GM21825 (cell line): ENCODE measurements at regions not wholly inside any gene's neighbourhood (a gene's known extent, or its start where the extent isn't known, plus 50 kb on each side); places are given as distances from the start of the nearest gene placed in this dataset.

ENCODE experiments used
- ATAC-seq: cut with Tn5 transposase; IDR thresholded peaks from one replicate; pipeline ENCODE4 v1.9.1; 2021; ENCODE audit warnings: mild to moderate bottlenecking, moderate library complexity; ENCODE audit not compliant: unreplicated experiment

GRCh38 chr17:77853191-77853977 lies 105.1 kb upstream of the TNRC6C start:
- no peak for ATAC-seq

DNA sequence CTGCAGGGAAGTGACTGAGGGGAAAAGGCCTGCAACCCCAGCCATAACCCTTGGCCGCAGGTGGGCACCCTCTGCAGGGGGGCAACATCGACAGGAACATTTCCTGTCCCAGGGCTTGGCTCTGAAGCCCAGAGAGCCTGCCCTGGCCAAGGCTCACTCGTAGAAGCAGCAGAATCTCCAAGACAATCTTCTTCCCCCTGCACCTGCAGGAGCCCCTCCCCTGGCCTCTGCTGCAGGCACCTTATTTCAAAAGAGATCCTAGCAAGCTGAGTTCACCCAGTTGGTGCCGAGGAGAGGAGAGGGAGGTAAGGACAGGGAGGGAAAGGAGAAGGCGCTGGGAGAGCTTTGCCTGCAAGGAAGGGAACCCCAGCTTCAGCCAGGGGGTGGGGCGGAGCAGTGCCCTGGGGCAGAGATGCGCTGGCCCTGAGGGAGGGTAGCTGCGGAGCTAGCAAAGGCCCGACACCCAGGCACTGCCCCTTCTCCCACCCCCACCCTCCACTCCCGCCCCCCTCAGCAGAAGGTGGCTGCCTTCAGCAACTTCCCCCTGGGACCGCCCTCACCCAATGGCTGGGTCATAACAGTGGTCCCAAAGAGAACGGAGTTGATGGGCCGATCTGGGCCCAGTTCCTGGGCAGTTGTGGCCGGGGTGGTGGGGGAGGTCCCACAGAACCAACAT lies 104.3 kb upstream of the TNRC6C start:
- no peak for ATAC-seq

- no peak for ATAC-seq
These were observed 103.5 kb upstream of the TNRC6C start for GRCh38 chr17:77854759-77855745.

GRCh38 chr17:77856551-77857305 lies 101.8 kb upstream of the TNRC6C start:
- no peak for ATAC-seq

- ATAC-seq: no peak
These were observed 101.3 kb upstream of the TNRC6C start for GRCh38 chr17:77857306-77857555.

DNA sequence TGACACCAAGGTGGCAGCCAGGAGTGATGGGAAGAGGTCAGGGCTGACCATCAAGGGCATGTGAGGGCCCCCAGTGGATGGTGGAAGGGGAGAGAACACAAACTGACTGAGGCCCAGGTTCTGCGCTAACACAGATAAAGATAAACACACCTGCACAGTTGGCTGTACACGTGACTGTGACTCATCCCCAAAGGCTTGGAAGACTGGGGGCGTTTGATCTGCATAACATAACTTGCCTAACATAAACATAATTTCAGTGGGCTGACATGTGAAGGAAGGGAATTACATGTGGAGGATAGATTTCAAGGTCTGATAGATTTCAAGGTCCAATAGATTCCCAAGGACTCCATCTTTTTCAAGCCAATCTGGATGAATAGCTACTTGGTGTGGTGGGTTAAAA lies 100.9 kb upstream of the TNRC6C start:
- no peak for ATAC-seq

- ATAC-seq: no peak
These were observed 100.0 kb upstream of the TNRC6C start for GRCh38 chr17:77858291-77859034.

GRCh38 chr17:77859035-77859810 lies 99.3 kb upstream of the TNRC6C start:
- ATAC-seq: no peak

DNA sequence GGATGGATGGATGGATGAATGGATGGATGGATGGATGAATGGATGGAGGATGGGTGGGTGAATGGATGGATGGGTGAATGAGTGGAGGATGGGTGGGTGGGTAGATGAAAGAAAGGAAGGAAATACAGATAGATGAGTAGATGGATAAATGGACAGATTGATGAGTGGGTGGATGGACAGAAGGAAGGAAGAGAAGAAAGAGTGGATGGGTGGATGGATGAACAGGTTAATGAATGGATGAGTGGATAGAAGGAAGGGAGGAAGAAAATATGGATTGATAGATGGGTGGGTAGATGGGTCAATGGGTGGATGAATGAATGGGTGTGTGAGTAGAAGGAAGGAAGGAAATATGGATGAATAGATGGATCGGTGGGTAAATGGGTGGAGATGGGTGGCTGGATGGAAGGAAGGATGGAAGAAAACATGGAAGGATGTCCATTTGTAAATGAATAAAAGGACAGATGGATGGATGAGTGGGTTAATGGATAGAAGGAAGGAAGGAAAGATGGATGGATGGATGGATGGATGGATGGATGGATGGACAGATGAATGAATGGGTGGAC lies 97.3 kb upstream of the TNRC6C start:
- ATAC-seq: no peak

DNA sequence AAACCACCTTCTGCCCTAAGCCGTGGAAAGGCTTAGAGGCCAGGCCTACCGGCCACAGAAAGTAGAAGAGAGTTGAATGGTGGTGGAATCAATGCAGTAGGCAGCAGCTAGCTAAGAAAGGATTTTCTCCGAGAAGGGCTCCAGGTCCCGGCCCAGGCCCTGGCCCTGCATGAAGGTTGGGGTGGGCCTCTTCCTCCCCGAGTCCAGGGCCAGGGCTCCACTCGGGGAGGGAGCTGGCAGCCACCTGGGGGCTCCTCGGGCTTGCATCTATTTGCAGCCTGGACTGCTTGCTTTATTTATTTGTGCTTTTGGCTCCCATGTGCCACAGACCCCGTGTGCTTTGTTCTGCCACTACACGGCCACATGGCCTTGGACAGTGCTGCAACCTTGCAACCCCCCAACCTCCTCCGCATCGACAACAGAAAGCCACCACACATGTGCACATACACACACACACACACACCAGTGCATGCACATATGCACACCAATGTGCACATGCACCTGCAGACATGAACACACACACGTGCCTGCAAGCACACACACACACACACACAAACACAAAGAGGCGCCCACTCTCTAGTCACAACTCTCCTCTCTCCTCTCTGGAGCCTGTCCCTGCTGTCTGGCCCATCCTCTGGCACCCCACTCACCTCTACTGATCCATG lies 96.4 kb upstream of the TNRC6C start:
- ATAC-seq: no peak

- no peak for ATAC-seq
These were observed 95.4 kb upstream of the TNRC6C start for GRCh38 chr17:77862890-77863813.

DNA sequence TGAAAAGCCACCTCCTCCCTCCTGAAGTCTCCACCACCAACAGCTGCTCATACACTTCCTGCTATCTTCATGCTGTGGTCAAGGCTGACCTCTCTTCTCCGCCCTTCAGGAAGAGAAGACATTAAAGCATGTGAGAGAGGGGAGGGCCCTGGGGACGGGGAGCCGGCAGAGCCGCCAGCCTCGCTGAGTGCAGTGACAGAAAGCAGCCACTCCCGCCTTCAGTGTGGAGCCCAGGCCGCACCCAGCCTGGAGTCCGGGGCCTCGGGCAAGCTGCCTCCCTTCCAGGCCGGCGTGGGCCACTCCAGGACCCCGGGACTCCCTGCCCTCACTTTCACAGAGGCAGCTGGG lies 94.7 kb upstream of the TNRC6C start:
- no peak for ATAC-seq

DNA sequence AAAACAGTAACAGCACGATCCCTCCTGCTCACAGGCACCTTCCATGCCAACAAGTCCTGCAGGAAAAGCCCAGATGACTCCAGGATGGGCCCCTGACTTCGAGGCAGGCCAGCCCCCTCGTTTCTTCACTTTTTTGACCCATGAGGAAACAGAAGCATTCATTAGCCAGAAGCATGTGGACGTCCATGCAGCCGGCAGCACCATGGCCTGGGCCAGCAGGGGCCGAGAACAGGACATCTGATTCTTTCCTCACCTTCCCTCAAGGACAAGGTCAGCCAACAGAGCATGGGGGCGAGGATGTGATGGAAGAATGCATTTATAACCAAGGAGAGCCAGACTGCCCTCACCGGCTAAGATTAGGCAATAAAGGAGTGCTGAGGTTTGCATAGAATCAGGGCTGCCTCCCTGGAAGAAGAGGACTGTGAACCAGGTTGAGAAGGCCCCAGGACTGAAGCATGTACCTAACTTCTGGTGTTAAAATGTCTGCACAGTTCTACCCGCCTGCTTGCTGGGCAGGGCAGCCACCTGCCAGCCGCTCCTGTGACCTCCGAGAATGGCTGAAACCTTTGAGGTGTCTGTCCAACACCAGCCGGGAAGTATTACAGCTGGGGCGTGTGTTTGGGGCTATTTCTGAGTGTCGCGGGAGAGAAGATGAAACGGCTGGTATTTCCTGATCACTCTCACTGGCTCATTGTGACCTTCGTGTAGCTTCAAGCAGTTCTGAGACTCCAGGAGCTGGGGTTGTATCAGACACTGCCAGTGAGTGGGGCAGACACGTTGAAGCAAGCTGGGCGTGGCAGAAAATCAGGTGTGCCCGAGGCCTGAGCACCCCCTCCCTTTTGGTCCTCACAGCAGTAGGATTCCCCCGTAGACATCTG lies 94.0 kb upstream of the TNRC6C start:
- ATAC-seq: no peak

GRCh38 chr17:77865112-77865611 lies 93.3 kb upstream of the TNRC6C start:
- ATAC-seq: no peak

- ATAC-seq: no peak
These were observed 92.8 kb upstream of the TNRC6C start for GRCh38 chr17:77865716-77866115.

DNA sequence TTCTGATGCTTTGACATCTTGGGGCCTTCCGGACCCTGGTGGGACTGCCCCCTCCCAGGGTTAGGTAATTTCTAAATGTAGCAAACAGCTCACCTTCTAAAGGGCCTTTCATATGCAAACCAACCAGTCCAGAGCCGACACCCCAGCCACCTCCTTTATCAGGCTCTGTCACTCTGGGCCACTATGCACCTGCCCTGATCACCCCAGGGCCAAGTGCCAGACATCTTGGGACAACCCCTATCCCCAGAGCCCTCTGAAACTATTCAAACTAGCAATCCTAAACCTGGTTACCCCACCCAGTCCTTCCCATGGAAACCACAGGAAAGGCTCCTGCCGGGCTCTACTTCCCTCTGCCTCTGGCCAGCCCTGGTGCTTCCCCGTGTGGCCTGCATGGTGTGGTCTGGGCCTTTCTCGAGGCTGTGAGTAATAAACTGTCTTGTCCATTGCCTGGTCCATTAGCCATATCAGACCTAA lies 91.2 kb upstream of the TNRC6C start:
- ATAC-seq: peak; percentile 38
